ENCODE measurements at regions not wholly inside any gene's neighbourhood (a gene's known extent, or its start where the extent isn't known, plus 50 kb on each side); places are given as distances from the start of the nearest gene placed in this dataset.

- no peak for TF ChIP-seq CTCF (conservative IDR thresholded peaks at IDR 0.05)
- no peak for TF ChIP-seq EZH2 (IDR thresholded peaks at IDR 0.05; ENCODE audit: low read depth)
Measured at GRCh38 chr9:118305331-118305730, 601.1 kb downstream of the TLR4 start.
